H1 (cell line): ENCODE measurements at regions not wholly inside any gene's neighbourhood (a gene's known extent, or its start where the extent isn't known, plus 50 kb on each side); places are given as distances from the start of the nearest gene placed in this dataset.

Experiments used
- CTBP2 ChIP-seq: IDR thresholded peaks from 2 replicates; pipeline ENCODE4 v1.7.0; 2011; ENCODE audit warnings: borderline replicate concordance, mild to moderate bottlenecking, moderate library complexity, mixed read lengths, low read length; ENCODE audit not compliant: insufficient read depth, insufficient read length
- E2F6 ChIP-seq: IDR thresholded peaks from 2 replicates; pipeline ENCODE4 v1.6.1; 2012; ENCODE audit warnings: inconsistent platforms
- MAX ChIP-seq: IDR thresholded peaks from 2 replicates; pipeline ENCODE4 v1.6.1; 2012; ENCODE audit warnings: inconsistent platforms
- POLR2A ChIP-seq, 2 experiments: IDR thresholded peaks; 1 replicate in 1 of 2; 2 replicates in 1 of 2; pipeline ENCODE4 v1.6.1; 2011; ENCODE audit warnings: low read depth in 2 of 2, low read length in 2 of 2, mild to moderate bottlenecking in 2 of 2; ENCODE audit errors: control extremely low read depth in 1 of 2
- SP4 ChIP-seq: IDR thresholded peaks from 2 replicates; pipeline ENCODE4 v1.6.1; 2012; ENCODE audit warnings: low read length, inconsistent platforms
- TAF7 ChIP-seq: optimal IDR thresholded peaks from 2 replicates; pipeline ENCODE3; 2011; ENCODE audit warnings: low read depth, mild to moderate bottlenecking, inconsistent platforms, low read length, moderate library complexity, borderline replicate concordance

GRCh38 chr21:28539623-28539988, 453.1 kb downstream of the LTN1 start (continued):
- TF ChIP-seq E2F6 (no peak), MAX (no peak), POLR2A (IDR thresholded peaks at IDR 0.05; ENCODE audit: control extremely low read depth in 1 of 2, low read depth in 2 of 2, low read length in 2 of 2) (no peak), TAF7 (no peak), SP4 (no peak), CTBP2 (no peak)
